GM21390 (cell line): ENCODE measurements at regions not wholly inside any gene's neighbourhood (a gene's known extent, or its start where the extent isn't known, plus 50 kb on each side); places are given as distances from the start of the nearest gene placed in this dataset.
"Not testable (repeated sequence)": the region's sequence is repeated elsewhere in the genome, so short reads cannot be mapped to it uniquely, and the experiment has no call there.

Experiments used
- ATAC-seq: cut with Tn5 transposase; IDR thresholded peaks from one replicate; pipeline ENCODE4 v1.9.1; 2021; ENCODE audit not compliant: unreplicated experiment

GRCh38 chr4:3380336-3380735 lies 61.4 kb upstream of the HGFAC start:
- not testable (repeated sequence) for ATAC-seq

DNA sequence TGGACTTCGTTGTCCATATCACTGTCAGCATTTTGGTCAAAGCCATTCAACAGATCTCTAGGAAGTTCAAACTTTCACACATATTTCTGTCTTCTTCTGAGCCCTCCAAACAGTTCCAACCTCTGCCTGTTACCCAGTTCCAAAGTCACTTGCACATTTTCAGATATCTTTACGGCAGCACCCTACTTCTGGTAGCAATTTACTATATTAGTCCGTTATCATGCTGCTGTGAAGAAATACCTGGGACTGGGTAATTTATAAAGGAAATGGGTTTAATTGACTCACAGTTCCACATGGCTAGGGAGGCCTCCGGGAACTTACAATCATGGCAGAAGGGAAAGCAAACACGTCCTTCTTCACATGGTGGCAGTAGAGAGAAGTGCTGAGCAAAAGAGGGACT lies 60.6 kb upstream of the HGFAC start:
- ATAC-seq = not testable (repeated sequence)

DNA sequence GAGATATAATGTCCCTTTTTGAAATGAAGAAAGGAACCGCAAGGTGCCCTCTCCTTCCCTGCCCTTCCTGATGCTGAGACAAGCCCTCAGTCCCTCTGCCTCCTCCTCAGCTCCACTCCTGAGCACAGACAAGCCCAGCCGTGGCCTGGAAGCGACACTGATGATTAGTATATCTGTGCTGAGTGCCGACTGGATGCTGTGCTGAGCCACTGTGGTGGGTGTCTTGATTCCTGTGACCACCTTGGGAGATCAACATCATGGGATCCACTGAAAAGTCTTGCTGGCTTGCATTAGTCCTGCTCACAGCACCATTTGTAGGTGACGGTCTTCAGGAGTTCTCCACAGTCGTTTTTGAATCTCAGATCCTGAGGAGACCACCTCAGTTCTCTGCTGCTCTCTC lies 59.5 kb upstream of the HGFAC start:
- ATAC-seq = no peak

DNA sequence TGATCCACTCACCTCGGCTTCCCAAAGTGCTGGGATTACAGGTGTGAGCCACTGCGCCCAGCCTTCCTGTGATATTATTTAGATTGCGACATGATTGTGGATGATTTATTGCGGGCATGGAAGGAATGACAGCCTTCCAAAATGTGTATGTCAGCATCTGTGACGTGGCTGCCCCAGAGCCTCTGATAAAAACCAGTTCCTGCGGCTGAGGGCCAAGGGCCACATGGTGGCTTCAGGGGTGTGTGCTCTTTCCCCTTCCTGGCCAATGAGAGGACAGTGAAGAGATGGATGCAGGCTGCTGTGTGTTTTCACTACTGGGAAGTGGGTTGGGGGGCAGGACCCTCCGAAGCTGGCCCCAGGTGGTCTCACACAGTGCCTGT lies 57.4 kb upstream of the HGFAC start:
- ATAC-seq = no peak

- no peak for ATAC-seq
Observed at GRCh38 chr4:3384771-3385710, 56.7 kb upstream of the HGFAC start.

- ATAC-seq = no peak
Observed at GRCh38 chr4:3385711-3386420, 55.9 kb upstream of the HGFAC start.

DNA sequence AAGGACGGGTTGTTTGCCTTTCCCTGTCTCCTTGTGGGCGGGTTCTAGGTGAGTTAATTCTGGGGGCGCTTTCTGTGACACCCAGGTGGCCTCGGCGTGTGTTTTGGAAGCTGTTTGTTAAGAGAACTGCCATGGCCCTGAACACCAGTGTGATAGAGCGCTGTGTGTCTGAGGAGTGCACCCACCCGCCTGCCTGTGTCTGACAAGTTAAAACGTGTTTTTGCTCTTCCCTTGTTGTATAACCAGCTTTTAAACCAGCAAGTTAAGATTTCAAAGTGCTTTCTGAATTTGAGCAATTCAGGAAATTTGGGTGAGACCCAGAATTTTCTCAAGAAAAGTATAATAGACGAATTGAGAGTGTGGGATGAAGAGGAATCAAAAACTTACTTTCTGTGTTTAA lies 55.2 kb upstream of the HGFAC start:
- ATAC-seq = no peak

- ATAC-seq = peak; percentile 54
Observed at GRCh38 chr4:3387154-3387942, 54.4 kb upstream of the HGFAC start.

- peak; percentile 43 for ATAC-seq
Observed at GRCh38 chr4:3387943-3388361, 53.8 kb upstream of the HGFAC start.

GRCh38 chr4:3388471-3389232 lies 53.1 kb upstream of the HGFAC start:
- peak; percentile 65 for ATAC-seq

DNA sequence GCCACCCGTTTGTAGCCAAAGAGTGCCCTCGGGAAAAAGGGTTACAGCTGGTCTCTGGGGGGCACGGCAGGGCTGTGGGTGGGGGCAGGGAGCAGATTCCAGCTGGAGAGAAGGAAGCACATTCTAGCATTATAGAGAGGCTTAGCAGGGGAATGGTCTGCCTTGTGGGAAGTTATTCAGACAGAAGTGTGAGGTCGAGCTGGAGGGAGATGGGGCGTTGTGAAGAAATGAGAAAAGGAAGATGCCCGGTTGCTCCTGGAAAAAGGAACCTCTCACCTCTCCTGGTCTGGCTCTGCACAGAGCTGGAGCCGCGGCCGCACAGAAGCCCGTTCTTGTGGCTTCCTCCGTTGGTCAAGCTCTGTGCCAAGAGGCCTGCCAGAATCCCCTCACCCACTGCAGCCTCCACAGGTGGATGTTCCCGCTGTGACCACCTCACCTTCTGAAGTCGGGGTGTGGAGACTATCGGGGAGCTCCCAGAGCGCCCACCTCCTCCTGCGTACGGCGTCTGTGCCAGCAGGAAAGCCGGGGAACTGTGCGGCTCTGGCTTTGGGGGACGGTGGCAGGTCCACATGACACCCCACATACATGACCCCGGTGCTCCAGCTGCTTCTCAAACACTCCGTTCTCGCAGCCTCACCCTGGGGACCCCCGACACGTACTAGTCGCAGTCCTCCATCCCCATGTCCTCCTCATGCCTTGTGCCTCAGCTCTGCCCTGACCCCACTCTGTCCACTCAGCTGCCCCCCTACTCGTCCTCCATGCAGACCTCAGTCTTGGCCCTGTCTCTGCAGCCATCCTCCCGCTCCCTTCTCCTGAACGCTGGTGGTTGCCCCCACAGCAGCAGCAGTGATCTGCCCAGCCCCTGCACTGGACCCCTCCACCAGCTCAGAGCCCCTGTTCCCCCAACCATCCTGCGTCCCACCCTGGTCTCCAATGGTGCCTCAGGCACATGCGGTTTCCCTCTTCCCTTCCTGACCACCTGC lies 52.2 kb upstream of the HGFAC start:
- no peak for ATAC-seq

DNA sequence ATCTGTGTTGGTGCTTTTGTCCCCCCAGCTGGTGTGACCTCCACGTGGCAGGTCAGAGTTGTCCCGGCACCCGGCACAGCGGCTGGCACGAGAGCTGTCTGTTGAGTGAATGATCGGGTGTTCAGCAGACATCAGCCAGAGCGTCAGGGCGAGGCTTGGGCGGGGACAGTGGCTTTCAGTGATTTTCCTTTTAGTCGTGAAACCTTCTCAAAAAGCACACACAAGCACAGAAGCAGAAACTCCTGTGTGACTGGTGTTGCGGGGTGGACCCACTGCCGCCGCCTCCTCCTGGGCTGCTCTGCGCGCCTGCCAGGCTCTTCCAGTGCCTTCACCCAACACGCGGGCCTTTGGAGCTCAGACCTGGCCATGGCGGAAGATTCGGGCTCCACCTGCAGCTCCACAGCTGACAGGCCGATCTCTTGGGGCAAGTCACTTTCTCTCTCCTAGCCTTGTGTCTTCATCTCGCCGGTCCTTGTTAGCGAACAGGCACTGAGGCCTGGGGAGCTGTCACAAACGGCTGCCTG lies 51.4 kb upstream of the HGFAC start:
- ATAC-seq = no peak

DNA sequence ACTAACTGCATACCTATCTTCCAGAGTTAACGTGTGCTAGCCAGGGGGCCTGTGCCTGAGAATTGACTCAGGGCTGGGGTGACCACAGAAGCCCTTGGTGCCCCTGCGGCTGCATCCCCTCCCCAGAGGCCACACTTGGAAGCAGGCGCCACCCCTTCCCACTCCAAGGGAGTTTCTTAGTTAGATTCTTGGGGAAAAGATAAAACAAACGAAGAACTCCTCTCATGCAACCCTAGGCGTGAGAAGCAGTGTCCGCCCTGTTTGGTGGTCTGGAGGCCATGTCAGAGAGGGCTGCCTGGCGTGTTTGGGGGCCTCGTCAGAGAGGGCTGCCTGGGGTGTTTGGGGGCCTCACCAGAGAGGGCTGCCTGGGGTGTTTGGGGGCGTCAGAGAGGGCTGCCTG lies 50.3 kb upstream of the HGFAC start:
- no peak for ATAC-seq
